Vagina (tissue), 2 donors: ENCODE measurements at regions not wholly inside any gene's neighbourhood (a gene's known extent, or its start where the extent isn't known, plus 50 kb on each side); places are given as distances from the start of the nearest gene placed in this dataset.

Experiments
- DNase-seq, 2 donors: peaks; one replicate each; pipeline ENCODE4 v3.0.0-alpha.2; 2017; ENCODE audit errors: extremely low spot score in 2 of 2
- H3K27ac ChIP-seq: fragments of 200-600 bp; sonication (generic); one replicate; pipeline ENCODE4 v1.5.1; 2019
- H3K27me3 ChIP-seq: fragments of 200-600 bp; sonication (generic); one replicate; pipeline ENCODE4 v1.5.1; 2019
- H3K36me3 ChIP-seq, 2 donors: fragments of 200-600 bp; sonication (generic); one replicate each; pipeline ENCODE4 v1.5.1; 2017 to 2019
- H3K4me1 ChIP-seq: fragments of 200-600 bp; sonication (generic); one replicate; pipeline ENCODE4 v1.5.1; 2019
- H3K4me3 ChIP-seq, 2 donors: fragments of 200-600 bp; sonication (generic); 1 replicate in 1 of 2; 2 replicates in 1 of 2; pipeline ENCODE4 v1.5.1; 2016 to 2019
- H3K9me3 ChIP-seq: fragments of 200-600 bp; sonication (generic); one replicate; pipeline ENCODE4 v1.5.1; 2019
- CTCF ChIP-seq, 3 experiments: fragments of 450-650 bp in 2 of 3; fragments of 200-600 bp in 1 of 3; sonication (generic) in 1 of 3; IDR thresholded peaks; one replicate each; pipeline ENCODE4 v1.5.1; 2017 to 2019; ENCODE audit warnings: antibody characterized with exemption in 3 of 3, mild to moderate bottlenecking in 2 of 3, moderate library complexity in 2 of 3
- POLR2A ChIP-seq, 2 donors: fragments of 450-650 bp; IDR thresholded peaks; one replicate each; pipeline ENCODE4 v1.6.1; 2017; ENCODE audit warnings: antibody characterized with exemption in 2 of 2, mild to moderate bottlenecking in 2 of 2, moderate library complexity in 2 of 2
- POLR2AphosphoS5 ChIP-seq, 2 donors: sonication (generic); formaldehyde crosslinking; IDR thresholded peaks; one replicate each; pipeline ENCODE4 v1.9.0; 2017; ENCODE audit warnings: antibody characterized with exemption in 2 of 2, mild to moderate bottlenecking in 2 of 2, low read depth in 1 of 2; ENCODE audit not compliant: insufficient read depth in 1 of 2
- intact Hi-C: fragments of 100-400 bp; cut with DNase I; formaldehyde crosslinking; loops from one replicate; pipeline ENCODE4 v1.15.1; 2023

GRCh38 chr7:68678196-68678595, 920.1 kb upstream of the AUTS2 start:
- intact Hi-C loops, result no loop called here
- no peak for TF ChIP-seq POLR2AphosphoS5 (IDR thresholded peaks at IDR 0.05; ENCODE audit: insufficient read depth in 1 of 2, low read depth in 1 of 2)
- no peak for TF ChIP-seq CTCF (IDR thresholded peaks at IDR 0.05)
- no peak for TF ChIP-seq POLR2A (IDR thresholded peaks at IDR 0.05)
- Histone ChIP-seq H3K36me3 (no peaks in the 10 kb centered on the region), H3K27me3 (no peaks in the 10 kb centered on the region), H3K9me3 (no peaks in the 10 kb centered on the region), H3K27ac (no peak overlapping the region), H3K4me1 (no peaks in the 10 kb centered on the region), H3K4me3 (no peak overlapping the region)
- no peak for DNase-seq

- no peak for DNase-seq
- no peak for TF ChIP-seq POLR2AphosphoS5 (IDR thresholded peaks at IDR 0.05; ENCODE audit: insufficient read depth in 1 of 2, low read depth in 1 of 2)
- no peak for TF ChIP-seq POLR2A (IDR thresholded peaks at IDR 0.05)
- no peak for TF ChIP-seq CTCF (IDR thresholded peaks at IDR 0.05)
- Histone ChIP-seq H3K27me3 (no peaks in the 10 kb centered on the region), H3K27ac (no peak overlapping the region), H3K4me3 (no peak overlapping the region), H3K9me3 (no peaks in the 10 kb centered on the region), H3K4me1 (no peaks in the 10 kb centered on the region), H3K36me3 (no peaks in the 10 kb centered on the region)
- intact Hi-C loops, result no loop called here
Observed at GRCh38 chr7:68679459-68680234, 918.6 kb upstream of the AUTS2 start.

GRCh38 chr7:68680235-68680872, 917.9 kb upstream of the AUTS2 start:
- H3K9me3 ChIP-seq, result no peaks in the 10 kb centered on the region
- no peaks in the 10 kb centered on the region for H3K36me3 ChIP-seq
- H3K4me1 ChIP-seq, result no peaks in the 10 kb centered on the region
- TF ChIP-seq POLR2AphosphoS5 (IDR thresholded peaks at IDR 0.05; ENCODE audit: insufficient read depth in 1 of 2, low read depth in 1 of 2) (no peak), POLR2A (IDR thresholded peaks at IDR 0.05) (no peak), CTCF (IDR thresholded peaks at IDR 0.05) (no peak)
- DNase-seq, result no peak
- H3K27ac ChIP-seq, result no peak overlapping the region
- intact Hi-C loops, result no loop called here
- no peak overlapping the region for H3K4me3 ChIP-seq
- H3K27me3 ChIP-seq, result no peaks in the 10 kb centered on the region

- no peaks in the 10 kb centered on the region for H3K36me3 ChIP-seq
- no peak overlapping the region for H3K4me3 ChIP-seq
- intact Hi-C loops, result no loop called here
- DNase-seq, result no peak
- TF ChIP-seq CTCF (IDR thresholded peaks at IDR 0.05) (no peak), POLR2AphosphoS5 (IDR thresholded peaks at IDR 0.05; ENCODE audit: insufficient read depth in 1 of 2, low read depth in 1 of 2) (no peak)
- no peaks in the 10 kb centered on the region for H3K27me3 ChIP-seq
- no peak overlapping the region for H3K27ac ChIP-seq
- no peaks in the 10 kb centered on the region for H3K4me1 ChIP-seq
- H3K9me3 ChIP-seq, result no peaks in the 10 kb centered on the region
Observed at GRCh38 chr7:68682910-68683309, 915.4 kb upstream of the AUTS2 start.

- Histone ChIP-seq H3K27ac (no peak overlapping the region), H3K4me3 (no peak overlapping the region), H3K27me3 (no peaks in the 10 kb centered on the region), H3K9me3 (no peaks in the 10 kb centered on the region), H3K4me1 (no peaks in the 10 kb centered on the region), H3K36me3 (no peaks in the 10 kb centered on the region)
- TF ChIP-seq POLR2AphosphoS5 (IDR thresholded peaks at IDR 0.05; ENCODE audit: insufficient read depth in 1 of 2, low read depth in 1 of 2) (no peak), CTCF (IDR thresholded peaks at IDR 0.05) (no peak), POLR2A (IDR thresholded peaks at IDR 0.05) (no peak)
- intact Hi-C loops, result no loop called here
- DNase-seq, result no peak
Observed at GRCh38 chr7:68684246-68684839, 913.9 kb upstream of the AUTS2 start.
